Thyroid gland (tissue), 4 donors: ENCODE measurements at regions not wholly inside any gene's neighbourhood (a gene's known extent, or its start where the extent isn't known, plus 50 kb on each side); places are given as distances from the start of the nearest gene placed in this dataset.

Experiments
- CTCF ChIP-seq, 6 experiments: fragments of 200-600 bp in 3 of 6; fragments of 450-650 bp in 3 of 6; sonication (generic) in 3 of 6; IDR thresholded peaks; one replicate each; pipeline ENCODE4 v1.5.1; 2016 to 2019; ENCODE audit warnings: antibody characterized with exemption in 6 of 6, mild to moderate bottlenecking in 2 of 6, inconsistent platforms in 1 of 6, moderate library complexity in 1 of 6
- POLR2A ChIP-seq, 2 donors: fragments of 450-650 bp; IDR thresholded peaks; one replicate each; pipeline ENCODE4 v1.6.1; 2017; ENCODE audit warnings: antibody characterized with exemption in 2 of 2, mild to moderate bottlenecking in 2 of 2, moderate library complexity in 1 of 2

DNA sequence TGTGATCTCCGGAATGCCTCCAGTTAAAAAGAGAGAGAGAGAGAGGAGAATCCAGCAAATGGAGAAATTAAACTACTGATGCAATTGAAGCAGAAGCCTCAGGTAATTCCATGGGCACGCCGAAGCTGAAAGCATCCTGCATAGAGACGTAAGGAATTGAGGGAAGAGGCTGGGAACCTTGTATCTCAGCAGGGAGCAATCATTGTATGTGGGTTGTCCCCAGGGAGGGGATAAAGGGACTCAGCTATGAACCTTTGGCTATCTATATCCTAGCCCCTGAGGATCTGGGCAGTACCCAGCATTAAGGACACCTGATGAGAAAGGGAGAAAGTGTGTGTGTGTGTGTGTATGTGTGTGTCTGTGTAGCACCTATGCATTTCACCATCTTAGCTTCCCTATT lies 95.8 kb upstream of the ATXN7L3B start:
- TF ChIP-seq CTCF (IDR thresholded peaks at IDR 0.05) (no peak), POLR2A (IDR thresholded peaks at IDR 0.05) (no peak)
